GM23248 (cell line): ENCODE measurements at regions not wholly inside any gene's neighbourhood (a gene's known extent, or its start where the extent isn't known, plus 50 kb on each side); places are given as distances from the start of the nearest gene placed in this dataset.

ENCODE experiments used
- DNase-seq: peaks from one replicate; pipeline ENCODE4 v3.0.0-alpha.2; 2015
- H2AFZ ChIP-seq: fragments of 200-600 bp; sonication (generic); 2 replicates; pipeline ENCODE4 v1.6.1; 2016; ENCODE audit warnings: antibody characterized with exemption
- H3F3A ChIP-seq: fragments of 200-600 bp; sonication (generic); 2 replicates; pipeline ENCODE4 v1.6.1; 2016; ENCODE audit warnings: mild to moderate bottlenecking, antibody characterized with exemption, mixed run types; ENCODE audit not compliant: insufficient read depth
- H3K27ac ChIP-seq: fragments of 200-600 bp; sonication (generic); 2 replicates; pipeline ENCODE4 v1.5.1; 2016; ENCODE audit warnings: mild to moderate bottlenecking
- H3K27me3 ChIP-seq: fragments of 200-600 bp; sonication (generic); replicated peaks from 2 replicates; pipeline ENCODE4 v1.6.1; 2016; ENCODE audit warnings: mild to moderate bottlenecking; ENCODE audit not compliant: insufficient read depth
- H3K36me3 ChIP-seq: fragments of 200-600 bp; sonication (generic); 2 replicates; pipeline ENCODE4 v1.6.1; 2016; ENCODE audit warnings: low read depth, mild to moderate bottlenecking
- H3K4me1 ChIP-seq: fragments of 200-600 bp; sonication (generic); 2 replicates; pipeline ENCODE4 v1.6.1; 2016; ENCODE audit warnings: mild to moderate bottlenecking; ENCODE audit not compliant: insufficient read depth
- H3K4me2 ChIP-seq: fragments of 200-600 bp; sonication (generic); one replicate; pipeline ENCODE4 v1.6.1; 2016; ENCODE audit warnings: mild to moderate bottlenecking; ENCODE audit not compliant: unreplicated experiment
- H3K4me3 ChIP-seq: fragments of 200-600 bp; sonication (generic); 2 replicates; pipeline ENCODE4 v1.5.1; 2016; ENCODE audit warnings: mild to moderate bottlenecking
- H3K79me2 ChIP-seq: fragments of 200-600 bp; sonication (generic); 2 replicates; pipeline ENCODE4 v1.6.1; 2016; ENCODE audit warnings: mild to moderate bottlenecking; ENCODE audit not compliant: insufficient read depth
- H3K9ac ChIP-seq: fragments of 200-600 bp; sonication (generic); 2 replicates; pipeline ENCODE4 v1.6.1; 2016; ENCODE audit warnings: mild to moderate bottlenecking
- H3K9me2 ChIP-seq: fragments of 200-600 bp; sonication (generic); 2 replicates; pipeline ENCODE4 v1.6.1; 2016; ENCODE audit warnings: mixed run types, mild to moderate bottlenecking, moderate library complexity; ENCODE audit not compliant: insufficient read depth
- H3K9me3 ChIP-seq: fragments of 200-600 bp; sonication (generic); one replicate; pipeline ENCODE4 v1.6.1; 2017; ENCODE audit warnings: low read depth
- H4K20me1 ChIP-seq: fragments of 200-600 bp; sonication (generic); 2 replicates; pipeline ENCODE4 v1.6.0; 2016; ENCODE audit not compliant: insufficient read depth
- EZH2 ChIP-seq: fragments of 200-600 bp; sonication (generic); IDR thresholded peaks from 2 replicates; pipeline ENCODE4 v1.6.1; 2018; ENCODE audit warnings: antibody characterized with exemption, mild to moderate bottlenecking; ENCODE audit not compliant: insufficient read depth, poor library complexity, severe bottlenecking
- EZH2phosphoT487 ChIP-seq: fragments of 200-600 bp; sonication (generic); IDR thresholded peaks from 2 replicates; pipeline ENCODE4 v1.6.1; 2018; ENCODE audit warnings: antibody characterized with exemption, moderate library complexity, mild to moderate bottlenecking, low read depth; ENCODE audit not compliant: insufficient read depth
- WGBS, 2 experiments: methylation state at CpG; one replicate each; pipeline ENCODE4 v1.1.6; 2015 to 2017; ENCODE audit warnings: low lambda C conversion rate in 2 of 2, low coverage in 1 of 2; ENCODE audit errors: missing lambda C conversion rate in 2 of 2; 5-methylcytosine and 5-hydroxymethylcytosine counted together
- in situ Hi-C: fragments of 300-500 bp; cut with MboI; formaldehyde crosslinking; loops from 2 replicates; pipeline ENCODE4 v1.15.0; 2020

GRCh38 chr14:86987966-86988365 lies 1005.0 kb downstream of the GALC start:
- H3F3A ChIP-seq: no peaks in the 10 kb centered on the region
- H3K9me2 ChIP-seq: no peaks in the 10 kb centered on the region
- H3K9me3 ChIP-seq: no peaks in the 10 kb centered on the region
- in situ Hi-C loops: no loop called here
- no peak overlapping the region for H3K27ac ChIP-seq
- no peaks in the 10 kb centered on the region for H3K36me3 ChIP-seq
- no peak for TF ChIP-seq EZH2
- no peak for TF ChIP-seq EZH2phosphoT487
- H3K9ac ChIP-seq: no peak overlapping the region
- no peaks in the 10 kb centered on the region for H3K4me1 ChIP-seq
- H4K20me1 ChIP-seq: no peaks in the 10 kb centered on the region
- H3K4me2 ChIP-seq: no peak overlapping the region
- H3K79me2 ChIP-seq: no peaks in the 10 kb centered on the region
- H2AFZ ChIP-seq: no peak overlapping the region
- DNase-seq: no peak
- 36 to 46% methylated on average over 3 of the region's 3 CpGs for WGBS, 2 experiments
- no peaks in the 10 kb centered on the region for H3K27me3 ChIP-seq
- no peak overlapping the region for H3K4me3 ChIP-seq

DNA sequence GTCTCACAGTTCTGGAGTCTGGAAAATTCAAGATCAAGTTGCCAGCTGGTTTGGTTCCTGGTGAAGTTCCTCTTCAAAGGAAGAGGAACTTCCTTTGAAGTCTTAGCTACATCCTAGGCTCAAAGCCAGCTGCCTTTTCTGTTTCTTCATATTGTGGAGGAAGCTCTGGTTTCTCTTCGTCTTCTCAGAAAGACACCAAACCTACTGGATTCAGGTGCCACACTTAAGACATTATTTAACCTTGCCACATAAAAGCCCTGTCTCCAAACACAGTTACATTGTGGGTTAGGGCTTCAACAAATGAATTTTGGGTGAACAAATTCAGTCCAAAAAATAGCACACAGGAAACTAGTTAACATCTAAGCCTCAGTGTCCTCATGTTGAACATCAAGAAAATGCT lies 1019.8 kb downstream of the GALC start:
- H3K4me3 ChIP-seq: no peak overlapping the region
- H2AFZ ChIP-seq: no peak overlapping the region
- in situ Hi-C loops: loop anchor here (25.0 kb wide), 1 partner anchor 639 kb away; no protein-coding TSS in a partner anchor
- H3K79me2 ChIP-seq: no peaks in the 10 kb centered on the region
- no peak overlapping the region for H3K4me2 ChIP-seq
- no peaks in the 10 kb centered on the region for H3F3A ChIP-seq
- 7 to 8% methylated on average over 1 of the region's 1 CpG for WGBS, 2 experiments
- no peaks in the 10 kb centered on the region for H3K27me3 ChIP-seq
- no peaks in the 10 kb centered on the region for H3K36me3 ChIP-seq
- no peak for DNase-seq
- H3K9me3 ChIP-seq: peaks cover 3% of the 10 kb centered on the region
- TF ChIP-seq EZH2phosphoT487: no peak
- TF ChIP-seq EZH2: no peak
- H3K27ac ChIP-seq: no peak overlapping the region
- no peaks in the 10 kb centered on the region for H3K4me1 ChIP-seq
- no peak overlapping the region for H3K9ac ChIP-seq
- no peaks in the 10 kb centered on the region for H3K9me2 ChIP-seq
- H4K20me1 ChIP-seq: no peaks in the 10 kb centered on the region

DNA sequence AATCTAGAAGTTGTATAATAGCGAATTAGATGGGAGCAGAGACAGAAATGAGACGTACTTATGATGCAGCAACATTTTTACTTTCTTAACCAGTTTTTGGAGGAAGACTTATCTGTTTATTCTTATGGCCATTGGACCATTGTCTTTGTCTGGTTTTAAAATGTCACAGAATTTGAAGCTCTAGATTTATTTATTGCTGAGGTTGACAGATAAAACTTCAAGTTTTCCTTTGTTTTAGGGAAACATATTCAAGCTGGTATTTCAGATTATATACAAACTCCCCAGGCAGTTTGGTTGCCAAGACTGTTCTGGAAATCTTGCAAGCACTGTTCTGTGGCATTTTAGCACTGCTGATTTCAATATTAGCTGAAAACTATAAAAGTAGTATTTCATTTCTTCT lies 1021.7 kb downstream of the GALC start:
- 8 to 24% methylated on average over 2 of the region's 2 CpGs for WGBS, 2 experiments
- in situ Hi-C loops: loop anchor here (25.0 kb wide), 1 partner anchor 641 kb away; no protein-coding TSS in a partner anchor
- H3K27ac ChIP-seq: no peak overlapping the region
- H3K9me3 ChIP-seq: no peaks in the 10 kb centered on the region
- H3K79me2 ChIP-seq: no peaks in the 10 kb centered on the region
- H3K36me3 ChIP-seq: no peaks in the 10 kb centered on the region
- no peaks in the 10 kb centered on the region for H3K27me3 ChIP-seq
- H3K4me1 ChIP-seq: no peaks in the 10 kb centered on the region
- H4K20me1 ChIP-seq: no peaks in the 10 kb centered on the region
- H3K4me3 ChIP-seq: no peak overlapping the region
- no peaks in the 10 kb centered on the region for H3K9me2 ChIP-seq
- no peak for TF ChIP-seq EZH2phosphoT487
- no peak for TF ChIP-seq EZH2
- H3K9ac ChIP-seq: no peak overlapping the region
- H3K4me2 ChIP-seq: no peak overlapping the region
- H3F3A ChIP-seq: no peaks in the 10 kb centered on the region
- DNase-seq: no peak
- no peak overlapping the region for H2AFZ ChIP-seq

- Histone ChIP-seq H3K9me3 (no peaks in the 10 kb centered on the region), H4K20me1 (no peaks in the 10 kb centered on the region), H3K4me1 (no peaks in the 10 kb centered on the region), H3K79me2 (no peaks in the 10 kb centered on the region), H3K4me2 (no peak overlapping the region), H3K4me3 (no peak overlapping the region), H3K36me3 (no peaks in the 10 kb centered on the region), H3K27me3 (no peaks in the 10 kb centered on the region), H2AFZ (no peak overlapping the region), H3F3A (no peaks in the 10 kb centered on the region), H3K27ac (no peak overlapping the region), H3K9ac (no peak overlapping the region), H3K9me2 (no peaks in the 10 kb centered on the region)
- TF ChIP-seq EZH2phosphoT487 (no peak), EZH2 (no peak)
- DNase-seq: peak; percentile 39
- in situ Hi-C loops: loop anchor here (25.0 kb wide), 1 partner anchor 651 kb away; no protein-coding TSS in a partner anchor
- WGBS, 2 experiments: 21 to 25% methylated on average over 2 of the region's 2 CpGs
Observed at GRCh38 chr14:86961106-86961716, 1031.8 kb downstream of the GALC start.

GRCh38 chr14:86955771-86956354 lies 1037.1 kb downstream of the GALC start:
- Histone ChIP-seq H3K4me3 (no peak overlapping the region), H3K36me3 (no peaks in the 10 kb centered on the region), H3K27ac (no peak overlapping the region), H3K9ac (no peak overlapping the region), H4K20me1 (no peaks in the 10 kb centered on the region), H3K79me2 (no peaks in the 10 kb centered on the region), H3K4me1 (no peaks in the 10 kb centered on the region), H3F3A (no peaks in the 10 kb centered on the region), H3K9me3 (no peaks in the 10 kb centered on the region), H3K4me2 (no peak overlapping the region), H2AFZ (no peak overlapping the region), H3K27me3 (no peaks in the 10 kb centered on the region), H3K9me2 (no peaks in the 10 kb centered on the region)
- no peak for TF ChIP-seq EZH2phosphoT487
- TF ChIP-seq EZH2: no peak
- no peak for DNase-seq
- in situ Hi-C loops: loop anchor here (25.0 kb wide), 1 partner anchor 656 kb away; no protein-coding TSS in a partner anchor
- 9 to 16% methylated on average over 5 of the region's 5 CpGs for WGBS, 2 experiments
